ENCODE measurements at regions not wholly inside any gene's neighbourhood (a gene's known extent, or its start where the extent isn't known, plus 50 kb on each side); places are given as distances from the start of the nearest gene placed in this dataset.

- Histone ChIP-seq H3K4me2 (ENCODE audit: low read length) (no peak overlapping the region), H3K9me3 (ENCODE audit: low read length) (no peaks in the 10 kb centered on the region), H3F3A (ENCODE audit: insufficient read depth, low read length, poor library complexity, severe bottlenecking) (no peaks in the 10 kb centered on the region), H2AFZ (ENCODE audit: low read depth, low read length) (no peak overlapping the region), H3K79me2 (replicated peaks; ENCODE audit: insufficient read depth, low read length) (no peaks in the 10 kb centered on the region), H3K9ac (ENCODE audit: low read length) (no peak overlapping the region), H3K27ac (ENCODE audit: low read length) (no peak overlapping the region), H3K36me3 (ENCODE audit: insufficient read depth, low read length) (no peaks in the 10 kb centered on the region), H3K4me3 (ENCODE audit: low read length) (no peak overlapping the region), H3K9me2 (ENCODE audit: insufficient read depth, low read length) (no peaks in the 10 kb centered on the region), H3K27me3 (ENCODE audit: insufficient read depth, low read depth, low read length) (no peaks in the 10 kb centered on the region), H4K20me1 (ENCODE audit: insufficient read depth) (no peaks in the 10 kb centered on the region)
- TF ChIP-seq EP300 (conservative IDR thresholded peaks at IDR 0.05; ENCODE audit: poor library complexity, severe bottlenecking), result no peak
- TF ChIP-seq MXI1 (conservative IDR thresholded peaks at IDR 0.05; ENCODE audit: poor library complexity, severe bottlenecking), result no peak
- no peak for TF ChIP-seq SMC3 (conservative IDR thresholded peaks at IDR 0.05; ENCODE audit: poor library complexity)
- TF ChIP-seq POLR2AphosphoS5 (IDR thresholded peaks at IDR 0.05), result no peak
- TF ChIP-seq EZH2 (IDR thresholded peaks at IDR 0.05; ENCODE audit: borderline replicate concordance, insufficient read depth, low read length, poor library complexity, severe bottlenecking), result no peak
- TF ChIP-seq TAF1 (IDR thresholded peaks at IDR 0.05; ENCODE audit: low read depth), result no peak
- TF ChIP-seq RAD21 (conservative IDR thresholded peaks at IDR 0.05), result no peak
- no peak for TF ChIP-seq CTCF (IDR thresholded peaks at IDR 0.05; ENCODE audit: poor library complexity, severe bottlenecking)
- no peak for TF ChIP-seq REST (IDR thresholded peaks at IDR 0.05; ENCODE audit: borderline replicate concordance)
Measured at GRCh38 chrX:3780564-3780963, 67.1 kb upstream of the PRKX start.

GRCh38 chrX:3779546-3779945, 66.1 kb upstream of the PRKX start:
- H3K27ac ChIP-seq (ENCODE audit: low read length), result no peak overlapping the region
- no peak overlapping the region for H3K4me3 ChIP-seq (ENCODE audit: low read length)
- H3K27me3 ChIP-seq (ENCODE audit: insufficient read depth, low read depth, low read length), result no peaks in the 10 kb centered on the region
- no peaks in the 10 kb centered on the region for H3K79me2 ChIP-seq (replicated peaks; ENCODE audit: insufficient read depth, low read length)
- H3K36me3 ChIP-seq (ENCODE audit: insufficient read depth, low read length), result no peaks in the 10 kb centered on the region
- no peak overlapping the region for H3K4me2 ChIP-seq (ENCODE audit: low read length)
- TF ChIP-seq MXI1 (conservative IDR thresholded peaks at IDR 0.05; ENCODE audit: poor library complexity, severe bottlenecking), result no peak
- no peak for TF ChIP-seq REST (IDR thresholded peaks at IDR 0.05; ENCODE audit: borderline replicate concordance)
- TF ChIP-seq EP300 (conservative IDR thresholded peaks at IDR 0.05; ENCODE audit: poor library complexity, severe bottlenecking), result no peak
- no peak for TF ChIP-seq EZH2 (IDR thresholded peaks at IDR 0.05; ENCODE audit: borderline replicate concordance, insufficient read depth, low read length, poor library complexity, severe bottlenecking)
- no peak for TF ChIP-seq TAF1 (IDR thresholded peaks at IDR 0.05; ENCODE audit: low read depth)
- TF ChIP-seq SMC3 (conservative IDR thresholded peaks at IDR 0.05; ENCODE audit: poor library complexity), result no peak
- TF ChIP-seq CTCF (IDR thresholded peaks at IDR 0.05; ENCODE audit: poor library complexity, severe bottlenecking), result no peak
- TF ChIP-seq RAD21 (conservative IDR thresholded peaks at IDR 0.05), result no peak
- no peak for TF ChIP-seq POLR2AphosphoS5 (IDR thresholded peaks at IDR 0.05)
- H2AFZ ChIP-seq (ENCODE audit: low read depth, low read length), result no peak overlapping the region
- no peak overlapping the region for H3K9ac ChIP-seq (ENCODE audit: low read length)
- H4K20me1 ChIP-seq (ENCODE audit: insufficient read depth), result no peaks in the 10 kb centered on the region
- no peaks in the 10 kb centered on the region for H3F3A ChIP-seq (ENCODE audit: insufficient read depth, low read length, poor library complexity, severe bottlenecking)
- H3K9me3 ChIP-seq (ENCODE audit: low read length), result no peaks in the 10 kb centered on the region
- no peaks in the 10 kb centered on the region for H3K9me2 ChIP-seq (ENCODE audit: insufficient read depth, low read length)

Data from neural cell (in vitro differentiated cells).